HCT116 (cell line): ENCODE measurements at regions not wholly inside any gene's neighbourhood (a gene's known extent, or its start where the extent isn't known, plus 50 kb on each side); places are given as distances from the start of the nearest gene placed in this dataset.

Experiments
- ATAC-seq: fragments of 200-7000 bp; cut with Tn5 transposase; 2 replicates; pipeline ENCODE4 v1.9.1; 2020; ENCODE audit warnings: mild to moderate bottlenecking, moderate library complexity
- BruUV-seq: library from RNA; stranded (reverse); fragments of 400-500 nt; replicated peaks from 2 replicates; lab custom pipeline; 2021; lab: Mats Ljungman, UMichigan
- CTCF ChIA-PET: fragments of 300-600 bp; sonication (Branson Sonifier 250); formaldehyde crosslinking; loops from one replicate; lab custom pipeline; 2021; ENCODE audit warnings: antibody characterized with exemption; lab: Charles Lee
- POLR2A ChIA-PET: fragments of 300-600, 350-600 bp; sonication (Branson Sonifier 250); formaldehyde crosslinking; loops from one replicate; lab custom pipeline; 2021; ENCODE audit warnings: antibody characterized with exemption; lab: Charles Lee
- RAD21 ChIA-PET, 2 experiments: fragments of 300-600 bp; sonication (Branson Sonifier 250); formaldehyde crosslinking; loops; one replicate each; lab custom pipeline; 2023; ENCODE audit warnings: low total read pairs in 2 of 2; ENCODE audit not compliant: uncharacterized antibody in 2 of 2, unreplicated experiment in 2 of 2, low non-redundant PET in 1 of 2; lab: Charles Lee
- DNase-seq: peaks from one replicate; pipeline ENCODE4 v3.0.0-alpha.2; 2010; ENCODE audit warnings: low read depth, low spot score
- H2AFZ ChIP-seq: fragments of 200-600 bp; shearing (Covaris generic), sonication (generic); 2 replicates; pipeline ENCODE4 v1.6.1; 2017; ENCODE audit warnings: low read depth, mixed run types, mixed read lengths, antibody characterized with exemption, low read length; ENCODE audit not compliant: poor library complexity, severe bottlenecking
- H3K27ac ChIP-seq: 2 replicates; pipeline ENCODE4 v1.5.1; 2012; ENCODE audit warnings: low read depth, low read length
- H3K27me3 ChIP-seq: fragments of 200-600 bp; sonication (generic); 2 replicates; pipeline ENCODE4 v1.6.1; 2016; ENCODE audit warnings: mixed run types, low read length, mixed read lengths; ENCODE audit not compliant: insufficient read depth
- H3K36me3 ChIP-seq, 2 experiments: fragments of 200-500 bp in 1 of 2; fragments of 200-600 bp in 1 of 2; sonication (Bioruptor generic) in 1 of 2; sonication (generic) in 1 of 2; 2 replicates each; pipeline versions ENCODE4 v1.5.1 to v1.6.1; 2014 to 2016; ENCODE audit warnings: low read length in 2 of 2, inconsistent platforms in 1 of 2, mixed read lengths in 1 of 2, mixed run types in 1 of 2; ENCODE audit not compliant: insufficient read depth in 2 of 2, control insufficient read depth in 1 of 2
- H3K4me1 ChIP-seq, 2 experiments: fragments of 200-600 bp in 1 of 2; sonication (generic) in 1 of 2; 2 replicates each; pipeline versions ENCODE4 v1.5.1 to v1.6.1; 2012 to 2017; ENCODE audit warnings: low read length in 2 of 2, inconsistent platforms in 1 of 2, mild to moderate bottlenecking in 1 of 2, mixed read lengths in 1 of 2, mixed run types in 1 of 2, moderate library complexity in 1 of 2; ENCODE audit not compliant: insufficient read depth in 2 of 2, control insufficient read depth in 1 of 2
- H3K4me2 ChIP-seq: fragments of 200-600 bp; sonication (generic); 2 replicates; pipeline ENCODE4 v1.6.1; 2017; ENCODE audit warnings: mixed run types, low read length, mixed read lengths
- H3K4me3 ChIP-seq, 2 experiments: fragments of 200-600 bp in 1 of 2; sonication (generic) in 1 of 2; replicated peaks in 1 of 2; 2 replicates each; pipeline ENCODE4 v1.5.1; 2011 to 2016; ENCODE audit warnings: low read length in 2 of 2, control low read depth in 1 of 2, low read depth in 1 of 2, mild to moderate bottlenecking in 1 of 2, mixed read lengths in 1 of 2, mixed run types in 1 of 2
- H3K79me2 ChIP-seq: fragments of 200-600 bp; sonication (generic); 2 replicates; pipeline ENCODE4 v1.6.1; 2017; ENCODE audit warnings: mild to moderate bottlenecking, mixed run types, low read length, moderate library complexity, mixed read lengths; ENCODE audit not compliant: insufficient read depth
- H3K9ac ChIP-seq: fragments of 200-600 bp; sonication (generic); 2 replicates; pipeline ENCODE4 v1.6.1; 2016; ENCODE audit warnings: low read length, mixed read lengths
- H3K9me2 ChIP-seq: fragments of 200-600 bp; sonication (generic), shearing (Covaris generic); 2 replicates; pipeline ENCODE4 v1.6.1; 2017; ENCODE audit warnings: mixed run types, mild to moderate bottlenecking, moderate library complexity; ENCODE audit not compliant: insufficient read depth
- H3K9me3 ChIP-seq, 2 experiments: fragments of 200-500 bp in 1 of 2; fragments of 200-600 bp in 1 of 2; sonication (Bioruptor generic) in 1 of 2; sonication (generic) in 1 of 2; 2 replicates each; pipeline ENCODE4 v1.6.1; 2014 to 2017; ENCODE audit warnings: low read length in 2 of 2, mixed read lengths in 2 of 2, inconsistent platforms in 1 of 2, low read depth in 1 of 2, mild to moderate bottlenecking in 1 of 2, mixed run types in 1 of 2, moderate library complexity in 1 of 2; ENCODE audit not compliant: control insufficient read depth in 1 of 2, insufficient read depth in 1 of 2
- H4K20me1 ChIP-seq: fragments of 200-600 bp; sonication (generic), shearing (Covaris generic); 2 replicates; pipeline ENCODE4 v1.6.1; 2017; ENCODE audit warnings: mixed run types, mild to moderate bottlenecking, moderate library complexity; ENCODE audit not compliant: insufficient read depth
- CBX3 ChIP-seq: IDR thresholded peaks from 2 replicates; pipeline ENCODE4 v1.6.1; 2012; ENCODE audit warnings: low read depth
- CEBPB ChIP-seq: IDR thresholded peaks from 2 replicates; pipeline ENCODE4 v1.6.1; 2012; ENCODE audit warnings: low read depth
- EGR1 ChIP-seq: IDR thresholded peaks from 2 replicates; pipeline ENCODE4 v1.6.1; 2012; ENCODE audit warnings: low read depth
- ELF1 ChIP-seq: IDR thresholded peaks from 2 replicates; pipeline ENCODE4 v1.6.1; 2012; ENCODE audit warnings: low read depth, borderline replicate concordance
- EZH2 ChIP-seq: fragments of 200-600 bp; sonication (generic); IDR thresholded peaks from 2 replicates; pipeline ENCODE4 v1.6.1; 2017; ENCODE audit warnings: antibody characterized with exemption, mixed run types
- EZH2phosphoT487 ChIP-seq: fragments of 200-600 bp; IDR thresholded peaks from 2 replicates; pipeline ENCODE4 v1.6.1; 2018; ENCODE audit warnings: antibody characterized with exemption, borderline replicate concordance
- JUND ChIP-seq: IDR thresholded peaks from 2 replicates; pipeline ENCODE4 v1.6.1; 2012
- POLR2A ChIP-seq: IDR thresholded peaks from 2 replicates; pipeline ENCODE4 v1.7.0; 2011; ENCODE audit warnings: borderline replicate concordance; ENCODE audit not compliant: insufficient read depth, insufficient read length; ENCODE audit errors: extremely low read depth
- SIN3A ChIP-seq: IDR thresholded peaks from 2 replicates; pipeline ENCODE4 v1.6.1; 2012; ENCODE audit warnings: low read depth
- SP1 ChIP-seq: IDR thresholded peaks from 2 replicates; pipeline ENCODE4 v1.6.1; 2012; ENCODE audit warnings: low read depth
- TCF7L2 ChIP-seq: IDR thresholded peaks from 2 replicates; pipeline ENCODE4 v1.7.0; 2011; ENCODE audit warnings: borderline replicate concordance, inconsistent platforms; ENCODE audit not compliant: insufficient read depth, insufficient read length; ENCODE audit errors: extremely low read depth
- YY1 ChIP-seq: IDR thresholded peaks from 2 replicates; pipeline ENCODE4 v1.6.1; 2011; ENCODE audit warnings: low read length, low read depth, moderate library complexity, mild to moderate bottlenecking; ENCODE audit not compliant: insufficient replicate concordance; ENCODE audit errors: extremely low read depth
- ZFX ChIP-seq: fragments of 450-650 bp; IDR thresholded peaks from 2 replicates; pipeline ENCODE4 v1.6.1; 2017
- ZNF274 ChIP-seq: fragments of 200-500 bp; sonication (Bioruptor generic); IDR thresholded peaks from 2 replicates; pipeline ENCODE4 v1.6.1; 2014; ENCODE audit warnings: mild to moderate bottlenecking, low read depth, low read length, inconsistent platforms
- intact Hi-C: fragments of 100-400 bp; cut with micrococcal nuclease; formaldehyde crosslinking; loops from 2 replicates; pipeline ENCODE4 v1.10.0; 2022
- TF ChIP-seq, protein P1 (sequence below), 3 experiments: fragments of 200-600 bp in 1 of 3; sonication (generic) in 1 of 3; IDR thresholded peaks in 2 of 3; conservative IDR thresholded peaks in 1 of 3; 2 replicates each; pipeline ENCODE4 v1.5.1; 2012 to 2017; ENCODE audit warnings: low read depth in 2 of 3, low read length in 2 of 3, antibody characterized with exemption in 1 of 3, borderline replicate concordance in 1 of 3, control low read depth in 1 of 3, mild to moderate bottlenecking in 1 of 3, mixed read lengths in 1 of 3, mixed run types in 1 of 3, moderate library complexity in 1 of 3; ENCODE audit not compliant: insufficient read depth in 1 of 3
- TF ChIP-seq, protein P2 (sequence below): IDR thresholded peaks from 2 replicates; pipeline ENCODE4 v1.6.1; 2012; ENCODE audit warnings: low read depth
- TF ChIP-seq, protein P3 (sequence below): IDR thresholded peaks from 2 replicates; pipeline ENCODE4 v1.6.1; 2012
- TF ChIP-seq, protein P4 (sequence below): IDR thresholded peaks from 2 replicates; pipeline ENCODE4 v1.6.1; 2011; ENCODE audit warnings: mild to moderate bottlenecking, low read length, moderate library complexity; ENCODE audit not compliant: insufficient replicate concordance; ENCODE audit errors: extremely low read depth

GRCh38 chr3:96755519-96755918 lies 58.9 kb upstream of the EPHA6 start:
- BruUV-seq, result no TSS peak
- CTCF ChIA-PET, result no interaction called here

More at GRCh38 chr3:96755519-96755918, 58.9 kb upstream of the EPHA6 start:
- no peak overlapping the region for H3K4me3 ChIP-seq
- no peak for DNase-seq
- H3K4me2 ChIP-seq, result no peak overlapping the region
- RAD21 ChIA-PET, result no interaction called here
- H3K4me1 ChIP-seq, result no peaks in the 10 kb centered on the region
- no peaks in the 10 kb centered on the region for H3K9me2 ChIP-seq
- intact Hi-C loops, result no loop called here
- H3K27me3 ChIP-seq, result no peaks in the 10 kb centered on the region
- no peaks in the 10 kb centered on the region for H3K79me2 ChIP-seq
- H3K36me3 ChIP-seq, result no peaks in the 10 kb centered on the region
- H2AFZ ChIP-seq, result no peak overlapping the region
- no peak overlapping the region for H3K9ac ChIP-seq
- peaks cover 0 to 17% of the 10 kb centered on the region in 2 experiments; a peak in 2 of 4 replicates for H3K9me3 ChIP-seq
- no peak for TF ChIP-seq ZNF274
- TF ChIP-seq, protein P1, sequence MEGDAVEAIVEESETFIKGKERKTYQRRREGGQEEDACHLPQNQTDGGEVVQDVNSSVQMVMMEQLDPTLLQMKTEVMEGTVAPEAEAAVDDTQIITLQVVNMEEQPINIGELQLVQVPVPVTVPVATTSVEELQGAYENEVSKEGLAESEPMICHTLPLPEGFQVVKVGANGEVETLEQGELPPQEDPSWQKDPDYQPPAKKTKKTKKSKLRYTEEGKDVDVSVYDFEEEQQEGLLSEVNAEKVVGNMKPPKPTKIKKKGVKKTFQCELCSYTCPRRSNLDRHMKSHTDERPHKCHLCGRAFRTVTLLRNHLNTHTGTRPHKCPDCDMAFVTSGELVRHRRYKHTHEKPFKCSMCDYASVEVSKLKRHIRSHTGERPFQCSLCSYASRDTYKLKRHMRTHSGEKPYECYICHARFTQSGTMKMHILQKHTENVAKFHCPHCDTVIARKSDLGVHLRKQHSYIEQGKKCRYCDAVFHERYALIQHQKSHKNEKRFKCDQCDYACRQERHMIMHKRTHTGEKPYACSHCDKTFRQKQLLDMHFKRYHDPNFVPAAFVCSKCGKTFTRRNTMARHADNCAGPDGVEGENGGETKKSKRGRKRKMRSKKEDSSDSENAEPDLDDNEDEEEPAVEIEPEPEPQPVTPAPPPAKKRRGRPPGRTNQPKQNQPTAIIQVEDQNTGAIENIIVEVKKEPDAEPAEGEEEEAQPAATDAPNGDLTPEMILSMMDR (IDR thresholded peaks at IDR 0.05 in 2 of 3, conservative IDR thresholded peaks at IDR 0.05 in 1 of 3; ENCODE audit: borderline replicate concordance in 1 of 3, insufficient read depth in 1 of 3, low read depth in 2 of 3, low read length in 2 of 3), result no peak
- TF ChIP-seq TCF7L2, result no peak
- no peak for TF ChIP-seq CEBPB
- no peak for TF ChIP-seq JUND
- TF ChIP-seq, protein P2, sequence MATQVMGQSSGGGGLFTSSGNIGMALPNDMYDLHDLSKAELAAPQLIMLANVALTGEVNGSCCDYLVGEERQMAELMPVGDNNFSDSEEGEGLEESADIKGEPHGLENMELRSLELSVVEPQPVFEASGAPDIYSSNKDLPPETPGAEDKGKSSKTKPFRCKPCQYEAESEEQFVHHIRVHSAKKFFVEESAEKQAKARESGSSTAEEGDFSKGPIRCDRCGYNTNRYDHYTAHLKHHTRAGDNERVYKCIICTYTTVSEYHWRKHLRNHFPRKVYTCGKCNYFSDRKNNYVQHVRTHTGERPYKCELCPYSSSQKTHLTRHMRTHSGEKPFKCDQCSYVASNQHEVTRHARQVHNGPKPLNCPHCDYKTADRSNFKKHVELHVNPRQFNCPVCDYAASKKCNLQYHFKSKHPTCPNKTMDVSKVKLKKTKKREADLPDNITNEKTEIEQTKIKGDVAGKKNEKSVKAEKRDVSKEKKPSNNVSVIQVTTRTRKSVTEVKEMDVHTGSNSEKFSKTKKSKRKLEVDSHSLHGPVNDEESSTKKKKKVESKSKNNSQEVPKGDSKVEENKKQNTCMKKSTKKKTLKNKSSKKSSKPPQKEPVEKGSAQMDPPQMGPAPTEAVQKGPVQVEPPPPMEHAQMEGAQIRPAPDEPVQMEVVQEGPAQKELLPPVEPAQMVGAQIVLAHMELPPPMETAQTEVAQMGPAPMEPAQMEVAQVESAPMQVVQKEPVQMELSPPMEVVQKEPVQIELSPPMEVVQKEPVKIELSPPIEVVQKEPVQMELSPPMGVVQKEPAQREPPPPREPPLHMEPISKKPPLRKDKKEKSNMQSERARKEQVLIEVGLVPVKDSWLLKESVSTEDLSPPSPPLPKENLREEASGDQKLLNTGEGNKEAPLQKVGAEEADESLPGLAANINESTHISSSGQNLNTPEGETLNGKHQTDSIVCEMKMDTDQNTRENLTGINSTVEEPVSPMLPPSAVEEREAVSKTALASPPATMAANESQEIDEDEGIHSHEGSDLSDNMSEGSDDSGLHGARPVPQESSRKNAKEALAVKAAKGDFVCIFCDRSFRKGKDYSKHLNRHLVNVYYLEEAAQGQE, result no peak
- no peak for TF ChIP-seq SP1
- TF ChIP-seq YY1, result no peak
- TF ChIP-seq, protein P3, sequence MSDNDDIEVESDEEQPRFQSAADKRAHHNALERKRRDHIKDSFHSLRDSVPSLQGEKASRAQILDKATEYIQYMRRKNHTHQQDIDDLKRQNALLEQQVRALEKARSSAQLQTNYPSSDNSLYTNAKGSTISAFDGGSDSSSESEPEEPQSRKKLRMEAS, result no peak
- no peak for TF ChIP-seq EZH2
- TF ChIP-seq, protein P4, sequence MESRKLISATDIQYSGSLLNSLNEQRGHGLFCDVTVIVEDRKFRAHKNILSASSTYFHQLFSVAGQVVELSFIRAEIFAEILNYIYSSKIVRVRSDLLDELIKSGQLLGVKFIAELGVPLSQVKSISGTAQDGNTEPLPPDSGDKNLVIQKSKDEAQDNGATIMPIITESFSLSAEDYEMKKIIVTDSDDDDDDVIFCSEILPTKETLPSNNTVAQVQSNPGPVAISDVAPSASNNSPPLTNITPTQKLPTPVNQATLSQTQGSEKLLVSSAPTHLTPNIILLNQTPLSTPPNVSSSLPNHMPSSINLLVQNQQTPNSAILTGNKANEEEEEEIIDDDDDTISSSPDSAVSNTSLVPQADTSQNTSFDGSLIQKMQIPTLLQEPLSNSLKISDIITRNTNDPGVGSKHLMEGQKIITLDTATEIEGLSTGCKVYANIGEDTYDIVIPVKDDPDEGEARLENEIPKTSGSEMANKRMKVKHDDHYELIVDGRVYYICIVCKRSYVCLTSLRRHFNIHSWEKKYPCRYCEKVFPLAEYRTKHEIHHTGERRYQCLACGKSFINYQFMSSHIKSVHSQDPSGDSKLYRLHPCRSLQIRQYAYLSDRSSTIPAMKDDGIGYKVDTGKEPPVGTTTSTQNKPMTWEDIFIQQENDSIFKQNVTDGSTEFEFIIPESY, result no peak
- no peak for TF ChIP-seq CBX3
- TF ChIP-seq ZFX, result no peak
- no peak for TF ChIP-seq EGR1
- no peak for TF ChIP-seq EZH2phosphoT487
- TF ChIP-seq ELF1, result no peak
- TF ChIP-seq SIN3A, result no peak
- TF ChIP-seq POLR2A, result no peak
- H3K27ac ChIP-seq, result no peak overlapping the region
- no peak for ATAC-seq
- H4K20me1 ChIP-seq, result no peaks in the 10 kb centered on the region
- POLR2A ChIA-PET, result no interaction called here
